ENCODE measurements at regions not wholly inside any gene's neighbourhood (a gene's known extent, or its start where the extent isn't known, plus 50 kb on each side); places are given as distances from the start of the nearest gene placed in this dataset.

DNA sequence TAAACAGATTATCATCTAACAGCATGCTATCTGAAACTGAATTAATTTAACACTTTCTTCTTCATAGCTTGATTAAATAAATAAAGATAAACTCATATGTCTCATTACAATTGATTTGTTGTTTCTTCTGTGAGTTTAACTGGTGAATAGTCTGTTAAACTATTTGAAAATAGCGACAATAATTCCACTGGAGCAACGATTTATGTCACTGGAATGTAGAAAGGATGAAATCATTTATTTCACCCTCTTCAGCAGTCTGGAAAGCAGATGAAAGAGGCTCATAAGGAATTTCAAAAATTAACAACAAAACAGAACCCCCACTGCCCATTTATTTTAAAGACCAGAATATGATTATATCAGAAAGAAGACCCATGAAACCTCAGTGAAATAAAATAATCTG, 1165.1 kb upstream of the USP15 start:
- TF ChIP-seq JUND (IDR thresholded peaks at IDR 0.05): no peak
- TF ChIP-seq CTCF (IDR thresholded peaks at IDR 0.05; ENCODE audit: low read depth, low read length, missing input control): no peak
- no peak for TF ChIP-seq TAF1 (conservative IDR thresholded peaks at IDR 0.05)
- TF ChIP-seq RAD21 (IDR thresholded peaks at IDR 0.05): no peak
- TF ChIP-seq YY1 (IDR thresholded peaks at IDR 0.05): no peak
- no peak for TF ChIP-seq RXRA (IDR thresholded peaks at IDR 0.05)
- TF ChIP-seq SP1 (IDR thresholded peaks at IDR 0.05): no peak
- TF ChIP-seq, protein P1, sequence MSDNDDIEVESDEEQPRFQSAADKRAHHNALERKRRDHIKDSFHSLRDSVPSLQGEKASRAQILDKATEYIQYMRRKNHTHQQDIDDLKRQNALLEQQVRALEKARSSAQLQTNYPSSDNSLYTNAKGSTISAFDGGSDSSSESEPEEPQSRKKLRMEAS (IDR thresholded peaks at IDR 0.05): no peak
- TF ChIP-seq, protein P2, sequence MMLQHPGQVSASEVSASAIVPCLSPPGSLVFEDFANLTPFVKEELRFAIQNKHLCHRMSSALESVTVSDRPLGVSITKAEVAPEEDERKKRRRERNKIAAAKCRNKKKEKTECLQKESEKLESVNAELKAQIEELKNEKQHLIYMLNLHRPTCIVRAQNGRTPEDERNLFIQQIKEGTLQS (IDR thresholded peaks at IDR 0.05): no peak
